Keratinocyte (primary cell): ENCODE measurements at regions not wholly inside any gene's neighbourhood (a gene's known extent, or its start where the extent isn't known, plus 50 kb on each side); places are given as distances from the start of the nearest gene placed in this dataset.

Experiments
- EZH2 ChIP-seq: IDR thresholded peaks from one replicate; pipeline ENCODE4 v1.6.1; 2012; ENCODE audit warnings: inconsistent platforms, mild to moderate bottlenecking, low read length, moderate library complexity
- TF ChIP-seq, protein P1 (sequence below), 3 experiments: IDR thresholded peaks in 1 of 3; conservative IDR thresholded peaks in 1 of 3; optimal IDR thresholded peaks in 1 of 3; 2 replicates in 2 of 3; 3 replicates in 1 of 3; pipeline versions ENCODE3 to v1.5.1; 2011; ENCODE audit warnings: low read length in 3 of 3, mild to moderate bottlenecking in 3 of 3, moderate library complexity in 2 of 3, control low read depth in 1 of 3, inconsistent platforms in 1 of 3; ENCODE audit not compliant: insufficient read depth in 2 of 3; ENCODE audit errors: extremely low read depth in 1 of 3

DNA sequence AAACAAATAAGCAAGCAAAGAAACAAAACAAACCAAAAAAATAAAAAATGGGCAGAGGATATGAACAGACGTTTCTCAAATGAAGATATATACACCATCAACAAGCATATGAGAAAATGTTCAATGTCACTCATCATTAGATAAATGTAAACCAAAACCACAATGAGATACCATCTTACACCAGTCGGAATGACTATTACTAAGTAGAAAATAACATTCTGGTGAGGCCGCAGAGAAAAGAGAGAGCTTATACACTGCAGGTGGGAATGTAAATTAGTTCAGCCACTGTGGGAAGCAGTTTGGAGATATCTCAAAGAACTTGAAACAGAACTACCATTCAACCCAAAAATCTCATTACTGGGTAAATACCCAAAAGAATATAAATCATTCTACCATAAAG, 321.0 kb upstream of the SLIT2 start:
- TF ChIP-seq, protein P1, sequence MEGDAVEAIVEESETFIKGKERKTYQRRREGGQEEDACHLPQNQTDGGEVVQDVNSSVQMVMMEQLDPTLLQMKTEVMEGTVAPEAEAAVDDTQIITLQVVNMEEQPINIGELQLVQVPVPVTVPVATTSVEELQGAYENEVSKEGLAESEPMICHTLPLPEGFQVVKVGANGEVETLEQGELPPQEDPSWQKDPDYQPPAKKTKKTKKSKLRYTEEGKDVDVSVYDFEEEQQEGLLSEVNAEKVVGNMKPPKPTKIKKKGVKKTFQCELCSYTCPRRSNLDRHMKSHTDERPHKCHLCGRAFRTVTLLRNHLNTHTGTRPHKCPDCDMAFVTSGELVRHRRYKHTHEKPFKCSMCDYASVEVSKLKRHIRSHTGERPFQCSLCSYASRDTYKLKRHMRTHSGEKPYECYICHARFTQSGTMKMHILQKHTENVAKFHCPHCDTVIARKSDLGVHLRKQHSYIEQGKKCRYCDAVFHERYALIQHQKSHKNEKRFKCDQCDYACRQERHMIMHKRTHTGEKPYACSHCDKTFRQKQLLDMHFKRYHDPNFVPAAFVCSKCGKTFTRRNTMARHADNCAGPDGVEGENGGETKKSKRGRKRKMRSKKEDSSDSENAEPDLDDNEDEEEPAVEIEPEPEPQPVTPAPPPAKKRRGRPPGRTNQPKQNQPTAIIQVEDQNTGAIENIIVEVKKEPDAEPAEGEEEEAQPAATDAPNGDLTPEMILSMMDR (optimal IDR thresholded peaks at IDR 0.05 in 1 of 3, IDR thresholded peaks at IDR 0.05 in 1 of 3, conservative IDR thresholded peaks at IDR 0.05 in 1 of 3; ENCODE audit: extremely low read depth in 1 of 3, insufficient read depth in 2 of 3, low read length in 3 of 3), result no peak
- TF ChIP-seq EZH2, result no peak
